Right lobe of liver (tissue), 4 donors: ENCODE measurements at regions not wholly inside any gene's neighbourhood (a gene's known extent, or its start where the extent isn't known, plus 50 kb on each side); places are given as distances from the start of the nearest gene placed in this dataset.

ENCODE experiments used
- CTCF ChIP-seq, 4 donors: fragments of 200-600 bp in 3 of 4; fragments of 450-650 bp in 1 of 4; IDR thresholded peaks; one replicate each; pipeline versions ENCODE4 v1.5.1 to v1.8.0; 2016 to 2022; ENCODE audit warnings: antibody characterized with exemption in 4 of 4, mild to moderate bottlenecking in 2 of 4
- POLR2A ChIP-seq: fragments of 450-650 bp; IDR thresholded peaks from one replicate; pipeline ENCODE4 v1.6.1; 2017; ENCODE audit warnings: antibody characterized with exemption, mild to moderate bottlenecking
- donor health status: DM: no; HTN: no; CAD: no.
- donor health status: DM: no; HTN: no; CAD: no.
- donor health status: DM: no; HTN: yes; CAD: no.

- TF ChIP-seq CTCF (IDR thresholded peaks at IDR 0.05) (peak in 1 of 4 donors; percentile 7), POLR2A (no peak)
Observed at GRCh38 chr3:16808393-16809107, 76.2 kb upstream of the PLCL2 start.
